GM23248 (cell line): ENCODE measurements at regions not wholly inside any gene's neighbourhood (a gene's known extent, or its start where the extent isn't known, plus 50 kb on each side); places are given as distances from the start of the nearest gene placed in this dataset.

Experiments
- DNase-seq: peaks from one replicate; pipeline ENCODE4 v3.0.0-alpha.2; 2015
- H2AFZ ChIP-seq: fragments of 200-600 bp; sonication (generic); 2 replicates; pipeline ENCODE4 v1.6.1; 2016; ENCODE audit warnings: antibody characterized with exemption
- H3F3A ChIP-seq: fragments of 200-600 bp; sonication (generic); 2 replicates; pipeline ENCODE4 v1.6.1; 2016; ENCODE audit warnings: mild to moderate bottlenecking, antibody characterized with exemption, mixed run types; ENCODE audit not compliant: insufficient read depth
- H3K27ac ChIP-seq: fragments of 200-600 bp; sonication (generic); 2 replicates; pipeline ENCODE4 v1.5.1; 2016; ENCODE audit warnings: mild to moderate bottlenecking
- H3K27me3 ChIP-seq: fragments of 200-600 bp; sonication (generic); replicated peaks from 2 replicates; pipeline ENCODE4 v1.6.1; 2016; ENCODE audit warnings: mild to moderate bottlenecking; ENCODE audit not compliant: insufficient read depth
- H3K36me3 ChIP-seq: fragments of 200-600 bp; sonication (generic); 2 replicates; pipeline ENCODE4 v1.6.1; 2016; ENCODE audit warnings: low read depth, mild to moderate bottlenecking
- H3K4me1 ChIP-seq: fragments of 200-600 bp; sonication (generic); 2 replicates; pipeline ENCODE4 v1.6.1; 2016; ENCODE audit warnings: mild to moderate bottlenecking; ENCODE audit not compliant: insufficient read depth
- H3K4me2 ChIP-seq: fragments of 200-600 bp; sonication (generic); one replicate; pipeline ENCODE4 v1.6.1; 2016; ENCODE audit warnings: mild to moderate bottlenecking; ENCODE audit not compliant: unreplicated experiment
- H3K4me3 ChIP-seq: fragments of 200-600 bp; sonication (generic); 2 replicates; pipeline ENCODE4 v1.5.1; 2016; ENCODE audit warnings: mild to moderate bottlenecking
- H3K79me2 ChIP-seq: fragments of 200-600 bp; sonication (generic); 2 replicates; pipeline ENCODE4 v1.6.1; 2016; ENCODE audit warnings: mild to moderate bottlenecking; ENCODE audit not compliant: insufficient read depth
- H3K9ac ChIP-seq: fragments of 200-600 bp; sonication (generic); 2 replicates; pipeline ENCODE4 v1.6.1; 2016; ENCODE audit warnings: mild to moderate bottlenecking
- H3K9me2 ChIP-seq: fragments of 200-600 bp; sonication (generic); 2 replicates; pipeline ENCODE4 v1.6.1; 2016; ENCODE audit warnings: mixed run types, mild to moderate bottlenecking, moderate library complexity; ENCODE audit not compliant: insufficient read depth
- H3K9me3 ChIP-seq: fragments of 200-600 bp; sonication (generic); one replicate; pipeline ENCODE4 v1.6.1; 2017; ENCODE audit warnings: low read depth
- H4K20me1 ChIP-seq: fragments of 200-600 bp; sonication (generic); 2 replicates; pipeline ENCODE4 v1.6.0; 2016; ENCODE audit not compliant: insufficient read depth
- EZH2 ChIP-seq: fragments of 200-600 bp; sonication (generic); IDR thresholded peaks from 2 replicates; pipeline ENCODE4 v1.6.1; 2018; ENCODE audit warnings: antibody characterized with exemption, mild to moderate bottlenecking; ENCODE audit not compliant: insufficient read depth, poor library complexity, severe bottlenecking
- EZH2phosphoT487 ChIP-seq: fragments of 200-600 bp; sonication (generic); IDR thresholded peaks from 2 replicates; pipeline ENCODE4 v1.6.1; 2018; ENCODE audit warnings: antibody characterized with exemption, moderate library complexity, mild to moderate bottlenecking, low read depth; ENCODE audit not compliant: insufficient read depth
- WGBS, 2 experiments: methylation state at CpG; one replicate each; pipeline ENCODE4 v1.1.6; 2015 to 2017; ENCODE audit warnings: low lambda C conversion rate in 2 of 2, low coverage in 1 of 2; ENCODE audit errors: missing lambda C conversion rate in 2 of 2; 5-methylcytosine and 5-hydroxymethylcytosine counted together
- in situ Hi-C: fragments of 300-500 bp; cut with MboI; formaldehyde crosslinking; loops from 2 replicates; pipeline ENCODE4 v1.15.0; 2020

DNA sequence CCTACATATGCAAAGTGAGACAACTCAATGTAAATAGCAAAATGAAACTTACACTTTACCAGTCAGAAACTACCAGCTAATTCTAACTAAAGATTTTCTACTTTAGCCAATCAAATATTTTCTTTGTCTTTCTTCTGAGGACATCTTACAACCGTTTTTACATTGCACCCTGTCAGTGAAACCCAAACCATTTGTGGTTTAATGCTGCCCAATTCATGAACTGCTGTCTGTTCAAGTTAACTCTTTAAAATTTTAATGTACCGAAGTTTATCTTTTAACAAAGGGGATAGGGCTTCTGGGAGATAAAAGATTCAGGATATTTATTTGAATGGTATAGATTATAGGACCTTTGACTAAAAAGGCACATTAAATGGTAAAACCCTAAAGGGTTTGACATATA is 121.3 kb upstream of the HDDC2 start:
- Histone ChIP-seq H3K27ac (no peak overlapping the region), H3K4me3 (no peak overlapping the region), H3K79me2 (no peaks in the 10 kb centered on the region), H3K9me3 (no peaks in the 10 kb centered on the region), H3K9ac (no peak overlapping the region), H3K36me3 (no peaks in the 10 kb centered on the region), H3K27me3 (no peaks in the 10 kb centered on the region), H4K20me1 (no peaks in the 10 kb centered on the region), H3K4me1 (no peaks in the 10 kb centered on the region), H2AFZ (no peak overlapping the region), H3K4me2 (no peak overlapping the region), H3F3A (no peaks in the 10 kb centered on the region), H3K9me2 (no peaks in the 10 kb centered on the region)
- WGBS, 2 experiments, result 14 to 17% methylated on average over 2 of the region's 2 CpGs
- TF ChIP-seq EZH2, result no peak
- TF ChIP-seq EZH2phosphoT487, result no peak
- no peak for DNase-seq
- in situ Hi-C loops, result no loop called here

DNA sequence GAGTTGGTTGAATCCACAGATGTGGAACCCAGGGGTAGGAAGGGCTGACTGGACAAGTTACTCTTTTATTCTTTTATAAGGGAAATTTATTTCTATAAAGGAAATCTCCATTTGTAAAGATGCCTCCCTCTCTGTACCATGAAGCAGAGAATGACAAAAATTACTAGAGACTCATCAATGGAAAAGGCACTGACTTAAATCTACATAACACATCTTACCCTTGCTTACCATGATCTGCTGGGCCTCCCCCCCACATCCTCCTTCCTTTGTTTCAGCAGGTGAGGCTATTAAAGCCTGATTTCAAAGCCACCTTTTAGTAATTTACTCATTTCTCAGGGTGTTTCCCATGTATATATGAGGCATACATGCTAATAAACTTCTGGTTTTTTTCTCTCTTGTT is 130.2 kb upstream of the HDDC2 start:
- Histone ChIP-seq H4K20me1 (no peaks in the 10 kb centered on the region), H3F3A (no peaks in the 10 kb centered on the region), H3K9me2 (no peaks in the 10 kb centered on the region), H3K4me3 (no peak overlapping the region), H3K4me2 (no peak overlapping the region), H3K9me3 (no peaks in the 10 kb centered on the region), H3K4me1 (no peaks in the 10 kb centered on the region), H3K27me3 (no peaks in the 10 kb centered on the region), H3K79me2 (no peaks in the 10 kb centered on the region), H2AFZ (no peak overlapping the region), H3K36me3 (no peaks in the 10 kb centered on the region), H3K27ac (no peak overlapping the region), H3K9ac (no peak overlapping the region)
- DNase-seq, result no peak
- no peak for TF ChIP-seq EZH2
- no peak for TF ChIP-seq EZH2phosphoT487
- in situ Hi-C loops, result no loop called here

DNA sequence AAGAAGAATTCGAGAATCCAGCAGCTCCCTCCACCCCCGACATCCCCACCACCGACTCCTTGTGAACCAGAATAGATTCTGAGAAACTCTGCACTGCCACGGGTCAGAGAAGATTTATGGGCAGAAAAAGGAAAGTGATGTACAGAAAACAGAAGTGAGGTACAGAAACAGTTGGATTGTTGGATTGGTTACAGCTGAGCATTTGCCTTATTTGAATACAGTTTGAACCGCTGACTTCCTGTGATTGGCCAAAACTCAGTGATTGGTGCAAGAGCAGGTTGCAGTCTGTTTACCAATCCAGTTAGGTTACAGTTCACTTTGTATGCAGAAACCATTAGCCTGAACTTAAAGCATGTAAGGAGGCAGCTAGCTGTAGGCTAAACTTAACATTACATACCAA is 131.2 kb upstream of the HDDC2 start:
- Histone ChIP-seq H3K27me3 (no peaks in the 10 kb centered on the region), H2AFZ (no peak overlapping the region), H3K4me3 (no peak overlapping the region), H3K9me3 (no peaks in the 10 kb centered on the region), H4K20me1 (no peaks in the 10 kb centered on the region), H3K27ac (no peak overlapping the region), H3K79me2 (no peaks in the 10 kb centered on the region), H3K36me3 (no peaks in the 10 kb centered on the region), H3F3A (no peaks in the 10 kb centered on the region), H3K4me1 (no peaks in the 10 kb centered on the region), H3K4me2 (no peak overlapping the region), H3K9me2 (no peaks in the 10 kb centered on the region), H3K9ac (no peak overlapping the region)
- no peak for DNase-seq
- in situ Hi-C loops, result no loop called here
- 24 to 31% methylated on average over 5 of the region's 5 CpGs for WGBS, 2 experiments
- TF ChIP-seq EZH2phosphoT487 (no peak), EZH2 (no peak)

DNA sequence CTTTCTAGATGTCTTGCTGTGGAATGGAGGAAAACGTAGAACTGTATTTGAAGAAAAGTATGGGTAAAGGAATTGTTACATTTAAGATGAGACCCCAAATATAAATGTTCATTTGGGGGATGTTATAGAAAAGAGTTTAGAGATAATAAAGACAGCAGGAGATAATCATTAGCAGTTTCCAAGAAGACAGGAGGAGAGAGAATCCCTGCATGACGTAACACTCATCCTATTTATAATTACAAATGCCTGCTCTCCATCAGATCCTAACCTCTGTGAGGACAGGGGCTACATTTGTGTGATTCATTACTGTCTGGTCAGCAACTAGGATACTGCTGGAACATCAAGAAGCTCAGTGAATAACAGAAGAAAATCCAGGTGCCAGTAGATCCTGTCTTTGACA is 133.0 kb upstream of the HDDC2 start:
- TF ChIP-seq EZH2, result no peak
- no peak for TF ChIP-seq EZH2phosphoT487
- no peaks in the 10 kb centered on the region for H3K79me2 ChIP-seq
- no peak overlapping the region for H2AFZ ChIP-seq
- H3K4me2 ChIP-seq, result no peak overlapping the region
- no peak for DNase-seq
- H4K20me1 ChIP-seq, result no peaks in the 10 kb centered on the region
- H3K27ac ChIP-seq, result no peak overlapping the region
- H3K4me3 ChIP-seq, result no peak overlapping the region
- in situ Hi-C loops, result no loop called here
- H3K36me3 ChIP-seq, result no peaks in the 10 kb centered on the region
- no peaks in the 10 kb centered on the region for H3K9me2 ChIP-seq
- no peaks in the 10 kb centered on the region for H3K9me3 ChIP-seq
- WGBS, 2 experiments, result 22 to 31% methylated on average over 2 of the region's 2 CpGs
- H3F3A ChIP-seq, result no peaks in the 10 kb centered on the region
- no peaks in the 10 kb centered on the region for H3K4me1 ChIP-seq
- H3K27me3 ChIP-seq, result no peaks in the 10 kb centered on the region
- H3K9ac ChIP-seq, result no peak overlapping the region

DNA sequence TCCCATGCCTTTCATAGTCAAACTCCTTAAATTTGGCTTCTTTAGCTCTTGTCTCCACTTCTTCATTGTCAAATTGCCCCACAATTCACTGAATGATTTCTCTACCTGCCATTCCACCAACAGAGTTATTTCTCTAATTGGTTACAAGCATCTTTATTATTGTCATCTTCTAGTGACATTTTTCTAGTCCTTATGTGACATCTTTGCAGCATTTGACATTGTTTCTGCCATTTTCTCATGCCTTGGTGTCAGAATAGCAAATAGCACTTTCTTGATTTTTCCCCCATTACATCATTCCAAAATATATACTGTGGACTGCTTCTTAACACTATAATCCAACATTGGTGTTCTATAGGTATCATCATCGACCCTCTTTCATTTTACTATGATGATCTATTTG is 137.7 kb upstream of the HDDC2 start:
- 20 to 40% methylated on average over 1 of the region's 1 CpG for WGBS, 2 experiments
- Histone ChIP-seq H3K27me3 (no peaks in the 10 kb centered on the region), H3K9ac (no peak overlapping the region), H3K4me3 (no peak overlapping the region), H3F3A (no peaks in the 10 kb centered on the region), H4K20me1 (no peaks in the 10 kb centered on the region), H3K36me3 (no peaks in the 10 kb centered on the region), H3K9me2 (no peaks in the 10 kb centered on the region), H3K79me2 (no peaks in the 10 kb centered on the region), H3K9me3 (no peaks in the 10 kb centered on the region), H2AFZ (no peak overlapping the region), H3K27ac (no peak overlapping the region), H3K4me1 (no peaks in the 10 kb centered on the region), H3K4me2 (no peak overlapping the region)
- no peak for DNase-seq
- TF ChIP-seq EZH2phosphoT487 (no peak), EZH2 (no peak)
- in situ Hi-C loops, result no loop called here
